ENCODE measurements at regions not wholly inside any gene's neighbourhood (a gene's known extent, or its start where the extent isn't known, plus 50 kb on each side); places are given as distances from the start of the nearest gene placed in this dataset.

- H3K4me1 ChIP-seq (ENCODE audit: low read depth), result no peaks in the 10 kb centered on the region
- intact Hi-C loops (cut with DNase I, micrococcal nuclease), result no loop called here
- no peak for ATAC-seq
- no peak for DNase-seq
- no peak for TF ChIP-seq CTCF (IDR thresholded peaks at IDR 0.05)
- H3K4me3 ChIP-seq, result no peak overlapping the region
- H3K9me3 ChIP-seq, result no peaks in the 10 kb centered on the region
- no peaks in the 10 kb centered on the region for H3K36me3 ChIP-seq (ENCODE audit: low read depth)
Observed at GRCh38 chr18:68054669-68055068, 538.1 kb upstream of the DSEL start.

GRCh38 chr18:68053290-68053689 lies 536.8 kb upstream of the DSEL start:
- no peak for TF ChIP-seq CTCF (IDR thresholded peaks at IDR 0.05)
- intact Hi-C loops (cut with DNase I, micrococcal nuclease), result no loop called here
- no peaks in the 10 kb centered on the region for H3K4me1 ChIP-seq (ENCODE audit: low read depth)
- H3K36me3 ChIP-seq (ENCODE audit: low read depth), result no peaks in the 10 kb centered on the region
- H3K4me3 ChIP-seq, result no peak overlapping the region
- no peaks in the 10 kb centered on the region for H3K9me3 ChIP-seq
- DNase-seq, result no peak
- no peak for ATAC-seq

- ATAC-seq, result no peak
Observed at GRCh38 chr18:68041327-68041726, 524.8 kb upstream of the DSEL start.

DNA sequence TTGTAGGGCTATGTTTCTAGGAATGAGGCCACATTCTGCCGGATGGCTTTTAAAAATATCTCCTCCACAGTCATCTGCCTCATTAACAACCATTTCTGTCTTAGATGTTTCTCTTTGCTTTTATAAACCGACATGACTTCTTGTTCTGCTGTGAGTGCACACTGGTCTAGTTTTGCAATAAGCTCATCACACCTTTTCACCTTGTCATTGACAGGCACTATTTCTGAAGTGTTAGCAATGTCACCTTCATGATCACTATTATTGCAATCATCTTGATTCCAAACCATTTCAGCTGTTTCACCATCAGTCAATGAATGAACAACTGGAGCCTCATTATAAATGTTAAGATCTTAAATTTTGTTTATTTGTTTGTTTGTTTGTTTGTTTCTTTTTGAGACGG lies 523.7 kb upstream of the DSEL start:
- DNase-seq, result no peak
- Histone ChIP-seq H3K4me3 (no peak overlapping the region), H3K9me3 (no peaks in the 10 kb centered on the region), H3K36me3 (ENCODE audit: low read depth) (no peaks in the 10 kb centered on the region), H3K4me1 (ENCODE audit: low read depth) (no peaks in the 10 kb centered on the region)
- no peak for TF ChIP-seq CTCF (IDR thresholded peaks at IDR 0.05)
- intact Hi-C loops (cut with DNase I, micrococcal nuclease), result no loop called here
- ATAC-seq, result no peak

More at GRCh38 chr18:68041327-68041726, 524.8 kb upstream of the DSEL start:
- intact Hi-C loops (cut with DNase I, micrococcal nuclease), result no loop called here
- TF ChIP-seq CTCF (IDR thresholded peaks at IDR 0.05), result no peak
- no peaks in the 10 kb centered on the region for H3K36me3 ChIP-seq (ENCODE audit: low read depth)
- no peak overlapping the region for H3K4me3 ChIP-seq
- DNase-seq, result no peak
- H3K4me1 ChIP-seq (ENCODE audit: low read depth), result no peaks in the 10 kb centered on the region
- no peaks in the 10 kb centered on the region for H3K9me3 ChIP-seq

- ATAC-seq, result peak; percentile 27
Observed at GRCh38 chr18:68035774-68036522, 519.4 kb upstream of the DSEL start.

More at GRCh38 chr18:68035774-68036522, 519.4 kb upstream of the DSEL start:
- no peaks in the 10 kb centered on the region for H3K4me1 ChIP-seq (ENCODE audit: low read depth)
- H3K9me3 ChIP-seq, result no peaks in the 10 kb centered on the region
- peak in 2 of 3 donors; percentile 16 to 25 for DNase-seq
- intact Hi-C loops (cut with DNase I, micrococcal nuclease), result no loop called here
- TF ChIP-seq CTCF (IDR thresholded peaks at IDR 0.05), result no peak
- no peaks in the 10 kb centered on the region for H3K36me3 ChIP-seq (ENCODE audit: low read depth)
- no peak overlapping the region for H3K4me3 ChIP-seq
